H9 (cell line): ENCODE measurements at regions not wholly inside any gene's neighbourhood (a gene's known extent, or its start where the extent isn't known, plus 50 kb on each side); places are given as distances from the start of the nearest gene placed in this dataset.

Experiments
- DNase-seq: peaks from one replicate; pipeline ENCODE4 v3.0.0-alpha.2; 2017
- H2AFZ ChIP-seq: one replicate; pipeline ENCODE4 v1.6.1; 2013; ENCODE audit warnings: mild to moderate bottlenecking, low read length, control low read depth, moderate library complexity
- H2AK5ac ChIP-seq: 2 replicates; pipeline ENCODE4 v1.6.1; 2013; ENCODE audit warnings: low read length, control low read depth, mixed read lengths; ENCODE audit not compliant: insufficient read length
- H2BK120ac ChIP-seq: one replicate; pipeline ENCODE4 v1.6.1; 2013; ENCODE audit warnings: low read depth, mild to moderate bottlenecking, low read length, control low read depth, inconsistent platforms; ENCODE audit not compliant: poor library complexity, severe bottlenecking
- H2BK12ac ChIP-seq: 2 replicates; pipeline ENCODE4 v1.6.1; 2013; ENCODE audit warnings: low read length, control low read depth, mixed read lengths, low read depth; ENCODE audit not compliant: insufficient read length
- H2BK15ac ChIP-seq: 2 replicates; pipeline ENCODE4 v1.6.1; 2013; ENCODE audit warnings: low read depth, low read length, control low read depth
- H2BK20ac ChIP-seq: one replicate; pipeline ENCODE4 v1.6.1; 2013; ENCODE audit warnings: low read depth, mild to moderate bottlenecking, low read length, control low read depth, inconsistent platforms; ENCODE audit not compliant: poor library complexity, severe bottlenecking
- H2BK5ac ChIP-seq: 2 replicates; pipeline ENCODE4 v1.6.1; 2013; ENCODE audit warnings: low read length, control low read depth, mixed read lengths; ENCODE audit not compliant: insufficient read length
- H3K14ac ChIP-seq: 2 replicates; pipeline ENCODE4 v1.6.1; 2013; ENCODE audit warnings: low read length, control low read depth; ENCODE audit not compliant: insufficient read depth
- H3K18ac ChIP-seq: 2 replicates; pipeline ENCODE4 v1.6.1; 2013; ENCODE audit warnings: low read depth, mild to moderate bottlenecking, mixed read lengths, low read length, control low read depth; ENCODE audit not compliant: insufficient read length
- H3K23ac ChIP-seq: 2 replicates; pipeline ENCODE4 v1.6.1; 2013; ENCODE audit warnings: low read length, control low read depth, mixed read lengths, low read depth; ENCODE audit not compliant: insufficient read length
- H3K23me2 ChIP-seq: 2 replicates; pipeline ENCODE4 v1.6.1; 2013; ENCODE audit warnings: low read depth, mild to moderate bottlenecking, mixed read lengths, low read length, control low read depth; ENCODE audit not compliant: insufficient read length, poor library complexity, severe bottlenecking
- H3K27ac ChIP-seq: 2 replicates; pipeline ENCODE4 v1.5.1; 2013; ENCODE audit warnings: low read length, control low read depth, mixed read lengths, low read depth; ENCODE audit not compliant: insufficient read length
- H3K27me3 ChIP-seq: 2 replicates; pipeline ENCODE4 v1.6.1; 2013; ENCODE audit warnings: low read length, control low read depth, inconsistent platforms; ENCODE audit not compliant: insufficient read depth
- H3K4ac ChIP-seq: 2 replicates; pipeline ENCODE4 v1.6.1; 2013; ENCODE audit warnings: low read depth, mild to moderate bottlenecking, control low read depth, inconsistent platforms, low read length, moderate library complexity
- H3K4me1 ChIP-seq: 2 replicates; pipeline ENCODE4 v1.6.1; 2013; ENCODE audit warnings: low read length, control low read depth, inconsistent platforms; ENCODE audit not compliant: insufficient read depth
- H3K4me2 ChIP-seq: 2 replicates; pipeline ENCODE4 v1.6.1; 2013; ENCODE audit warnings: low read length, control low read depth, mixed read lengths; ENCODE audit not compliant: insufficient read length, insufficient read depth
- H3K56ac ChIP-seq: 2 replicates; pipeline ENCODE4 v1.6.1; 2013; ENCODE audit warnings: low read depth, mild to moderate bottlenecking, mixed read lengths, low read length, control low read depth; ENCODE audit not compliant: insufficient read length
- H3K79me1 ChIP-seq: 2 replicates; pipeline ENCODE4 v1.6.1; 2013; ENCODE audit warnings: low read depth, mild to moderate bottlenecking, moderate library complexity, low read length, control low read depth, inconsistent platforms; ENCODE audit not compliant: insufficient read depth, poor library complexity, severe bottlenecking
- H3K79me2 ChIP-seq: 2 replicates; pipeline ENCODE4 v1.6.1; 2013; ENCODE audit warnings: low read length, control low read depth, inconsistent platforms; ENCODE audit not compliant: insufficient read depth
- H3K9ac ChIP-seq: 2 replicates; pipeline ENCODE4 v1.6.1; 2013; ENCODE audit warnings: low read length, control low read depth, mixed read lengths; ENCODE audit not compliant: insufficient read length; ENCODE audit errors: extremely low read depth
- H3K9me3 ChIP-seq: one replicate; pipeline ENCODE4 v1.6.1; 2013; ENCODE audit warnings: low read depth, low read length, inconsistent platforms; ENCODE audit not compliant: control insufficient read depth
- H3T11ph ChIP-seq: one replicate; pipeline ENCODE4 v1.6.1; 2013; ENCODE audit warnings: mild to moderate bottlenecking, low read length, control low read depth, inconsistent platforms
- H4K20me1 ChIP-seq: one replicate; pipeline ENCODE4 v1.6.1; 2013; ENCODE audit not compliant: control insufficient read depth, insufficient read length, insufficient read depth
- H4K5ac ChIP-seq: 2 replicates; pipeline ENCODE4 v1.6.1; 2013; ENCODE audit warnings: low read depth, mild to moderate bottlenecking, mixed read lengths, low read length, control low read depth; ENCODE audit not compliant: insufficient read length
- H4K8ac ChIP-seq: replicated peaks from 2 replicates; pipeline ENCODE4 v1.6.1; 2013; ENCODE audit warnings: low read length, control low read depth, mixed read lengths, low read depth; ENCODE audit not compliant: insufficient read length
- H4K91ac ChIP-seq: 2 replicates; pipeline ENCODE4 v1.6.1; 2013; ENCODE audit warnings: low read depth, mild to moderate bottlenecking, moderate library complexity, mixed read lengths, low read length, control low read depth; ENCODE audit not compliant: insufficient read length
- H3K27ac Mint-ChIP-seq, 3 experiments: 2 replicates in 2 of 3; 3 replicates in 1 of 3; pipeline ENCODE4 v1.8.0; 2020 to 2021; ENCODE audit warnings: mixed read lengths in 3 of 3, mild to moderate bottlenecking in 1 of 3, moderate library complexity in 1 of 3
- H3K27me3 Mint-ChIP-seq: 2 replicates; pipeline ENCODE4 v1.8.0; 2021; ENCODE audit warnings: low read depth, mild to moderate bottlenecking, moderate library complexity, mixed read lengths
- H3K36me3 Mint-ChIP-seq, 3 experiments: 2 replicates in 2 of 3; 3 replicates in 1 of 3; pipeline ENCODE4 v1.8.0; 2020 to 2021; ENCODE audit warnings: low read depth in 3 of 3, mixed read lengths in 3 of 3; ENCODE audit not compliant: insufficient read depth in 1 of 3
- H3K4me1 Mint-ChIP-seq, 2 experiments: 2 replicates each; pipeline ENCODE4 v1.8.0; 2020; ENCODE audit warnings: mixed read lengths in 2 of 2
- H3K4me3 Mint-ChIP-seq, 2 experiments: 2 replicates in 1 of 2; 3 replicates in 1 of 2; pipeline ENCODE4 v1.8.0; 2020 to 2021; ENCODE audit warnings: mild to moderate bottlenecking in 2 of 2, mixed read lengths in 2 of 2, moderate library complexity in 1 of 2
- H3K9me3 Mint-ChIP-seq, 2 experiments: 2 replicates in 1 of 2; 3 replicates in 1 of 2; pipeline ENCODE4 v1.8.0; 2020; ENCODE audit warnings: mild to moderate bottlenecking in 2 of 2, mixed read lengths in 2 of 2, moderate library complexity in 1 of 2
- CTCF ChIP-seq: fragments of 200-600 bp; sonication (generic); conservative IDR thresholded peaks from 3 replicates; pipeline ENCODE4 v1.8.0; 2021; ENCODE audit warnings: antibody characterized with exemption, mild to moderate bottlenecking
- WGBS: extraction: QIAGEN DNeasy Blood & Tissue Kit; methylation state at CpG from one replicate; pipeline ENCODE4 v1.1.7; 2013; ENCODE audit warnings: missing lambda C conversion rate, low lambda C conversion rate, mixed read lengths; ENCODE audit not compliant: insufficient read length; ENCODE audit errors: extremely low coverage; 5-methylcytosine and 5-hydroxymethylcytosine counted together

DNA sequence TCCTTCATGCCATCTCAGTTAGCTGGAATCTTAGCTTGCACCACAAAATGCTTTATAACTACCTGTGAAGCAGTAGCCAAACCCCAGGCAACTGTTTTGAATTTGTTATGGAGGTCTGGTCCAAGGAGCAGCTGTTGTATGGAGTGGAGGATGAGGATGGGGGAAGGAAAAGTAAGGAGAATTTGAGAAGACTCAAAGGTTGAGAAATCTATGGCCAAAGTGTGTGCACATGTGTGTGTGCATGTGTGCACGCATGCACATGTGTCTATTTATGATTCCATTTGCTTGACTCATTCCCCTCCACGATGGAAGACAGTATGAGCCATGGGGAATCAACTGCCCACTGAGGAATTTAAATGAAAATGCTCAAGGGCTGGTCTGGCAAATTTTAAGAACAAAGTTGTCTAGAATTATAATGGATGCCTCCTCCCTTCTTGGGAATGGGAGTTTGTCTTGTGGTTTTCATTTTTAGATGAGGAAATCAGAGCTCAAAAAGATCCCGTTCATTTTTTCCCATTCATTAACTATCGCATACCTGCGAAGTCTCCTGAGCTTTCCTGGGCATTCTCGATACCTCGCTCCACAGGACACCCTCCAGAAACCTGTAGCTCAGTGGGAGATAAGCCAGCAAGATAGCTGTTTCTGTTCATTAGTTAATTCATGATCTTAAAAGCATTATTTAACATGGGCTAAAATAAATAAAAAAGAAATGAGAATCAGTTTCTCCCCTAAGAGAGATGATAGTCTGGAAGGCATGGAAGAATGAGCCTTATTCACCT lies 152.3 kb upstream of the NEDD9 start:
- H2BK120ac ChIP-seq, result no peak overlapping the region
- peaks cover 20 to 21% of the 10 kb centered on the region in 2 experiments for H3K4me1 Mint-ChIP-seq
- no peak overlapping the region for H4K5ac ChIP-seq
- no peak overlapping the region for H2BK15ac ChIP-seq
- TF ChIP-seq CTCF, result no peak
- H3K9ac ChIP-seq, result no peak overlapping the region
- no peak overlapping the region for H3K18ac ChIP-seq
- no peak overlapping the region for H3K56ac ChIP-seq
- no peak overlapping the region for H4K8ac ChIP-seq
- no peak overlapping the region for H3K4me2 ChIP-seq
- H3K79me2 ChIP-seq, result no peaks in the 10 kb centered on the region
- H3K27ac ChIP-seq, result no peak overlapping the region
- H2BK12ac ChIP-seq, result no peak overlapping the region
- 0 out of 2 replicates have a peak, but pooled peaks cover 3% of the 10 kb centered on the region for H3K4me1 ChIP-seq
- DNase-seq, result no peak
- WGBS, result no CpG with 5 or more reads among the region's 7 CpGs
- no peak overlapping the region for H3K4me3 Mint-ChIP-seq
- no peak overlapping the region for H2BK5ac ChIP-seq
- no peaks in the 10 kb centered on the region for H3K9me3 Mint-ChIP-seq
- H3K36me3 Mint-ChIP-seq, result no peaks in the 10 kb centered on the region
- H3K27me3 ChIP-seq, result no peaks in the 10 kb centered on the region
- H3K14ac ChIP-seq, result no peak overlapping the region
- H2AK5ac ChIP-seq, result no peak overlapping the region
- H3T11ph ChIP-seq, result no peak overlapping the region
- H4K91ac ChIP-seq, result no peak overlapping the region
- H3K27me3 Mint-ChIP-seq, result no peaks in the 10 kb centered on the region
- H2BK20ac ChIP-seq, result no peak overlapping the region
- H2AFZ ChIP-seq, result no peak overlapping the region
- H3K9me3 ChIP-seq, result no peaks in the 10 kb centered on the region
- no peak overlapping the region for H3K23ac ChIP-seq
- no peak overlapping the region for H3K27ac Mint-ChIP-seq
- no peak overlapping the region for H3K4ac ChIP-seq
- no peaks in the 10 kb centered on the region for H3K79me1 ChIP-seq
- no peaks in the 10 kb centered on the region for H4K20me1 ChIP-seq
- no peaks in the 10 kb centered on the region for H3K23me2 ChIP-seq
